Transverse colon (tissue), 4 donors: ENCODE measurements at regions not wholly inside any gene's neighbourhood (a gene's known extent, or its start where the extent isn't known, plus 50 kb on each side); places are given as distances from the start of the nearest gene placed in this dataset.
"Not testable (repeated sequence)": the region's sequence is repeated elsewhere in the genome, so short reads cannot be mapped to it uniquely, and the experiment has no call there.

Experiments used
- DNase-seq: peaks from one replicate; pipeline ENCODE4 v3.0.0-alpha.2; 2019
- H3K27ac ChIP-seq, 4 donors: fragments of 200-600 bp; sonication (generic); 2 replicates each; pipeline ENCODE4 v1.5.1; 2016 to 2018; ENCODE audit warnings: inconsistent platforms in 4 of 4
- H3K27me3 ChIP-seq: fragments of 200-600 bp; sonication (generic); 2 replicates; pipeline ENCODE4 v1.5.1; 2017; ENCODE audit warnings: inconsistent platforms
- H3K36me3 ChIP-seq, 4 donors: fragments of 200-600 bp; sonication (generic); 2 replicates each; pipeline ENCODE4 v1.5.1; 2017 to 2019; ENCODE audit warnings: inconsistent platforms in 4 of 4
- H3K4me1 ChIP-seq, 4 donors: fragments of 200-600 bp; sonication (generic); 2 replicates each; pipeline ENCODE4 v1.5.1; 2017 to 2020; ENCODE audit warnings: inconsistent platforms in 4 of 4
- H3K4me3 ChIP-seq, 4 donors: fragments of 200-600 bp; sonication (generic); 1 replicate in 1 of 4; 2 replicates in 3 of 4; pipeline versions ENCODE4 v1.5.1 to v1.6.1; 2017 to 2019; ENCODE audit warnings: inconsistent platforms in 4 of 4
- H3K9me3 ChIP-seq, 2 donors: fragments of 200-600 bp; sonication (generic); 2 replicates each; pipeline ENCODE4 v1.5.1; 2017 to 2019; ENCODE audit warnings: inconsistent platforms in 2 of 2
- EP300 ChIP-seq: sonication (generic); formaldehyde crosslinking; IDR thresholded peaks from one replicate; pipeline ENCODE4 v1.6.1; 2017; ENCODE audit warnings: antibody characterized with exemption, low read depth
- POLR2A ChIP-seq: fragments of 450-650 bp; IDR thresholded peaks from one replicate; pipeline ENCODE4 v1.6.1; 2016; ENCODE audit warnings: antibody characterized with exemption, mild to moderate bottlenecking, moderate library complexity
- POLR2AphosphoS5 ChIP-seq, 3 donors: sonication (generic); formaldehyde crosslinking; IDR thresholded peaks; one replicate each; pipeline ENCODE4 v1.6.1; 2016; ENCODE audit warnings: antibody characterized with exemption in 3 of 3
- WGBS, 2 donors: methylation state at CpG; one replicate each; pipeline ENCODE4 v1.1.5; 2018; ENCODE audit warnings: low coverage in 1 of 2; 5-methylcytosine and 5-hydroxymethylcytosine counted together
- in situ Hi-C, 4 donors: fragments of 200-750 bp; cut with MboI; loops; one replicate each; pipeline versions ENCODE4 v1.15.0 to v1.15.1; 2017; ENCODE audit warnings: low sequenced_read_pairs in 3 of 4, low pct_ligation_motif_present in 1 of 4, low pct_unique_long_range_greater_than_20kb in 1 of 4
- intact Hi-C: fragments of 100-400 bp; cut with DNase I; formaldehyde crosslinking; loops from one replicate; pipeline ENCODE4 v1.15.1; 2023; ENCODE audit warnings: low total_unique reads
- TF ChIP-seq, protein P1 (sequence below), 5 experiments: fragments of 200-600 bp in 3 of 5; fragments of 450-650 bp in 2 of 5; sonication (generic) in 3 of 5; IDR thresholded peaks; 1 replicate in 2 of 5; 2 replicates in 3 of 5; pipeline ENCODE4 v1.5.1; 2016 to 2017; ENCODE audit warnings: antibody characterized with exemption in 5 of 5, inconsistent platforms in 3 of 5, mild to moderate bottlenecking in 2 of 5, moderate library complexity in 1 of 5

DNA sequence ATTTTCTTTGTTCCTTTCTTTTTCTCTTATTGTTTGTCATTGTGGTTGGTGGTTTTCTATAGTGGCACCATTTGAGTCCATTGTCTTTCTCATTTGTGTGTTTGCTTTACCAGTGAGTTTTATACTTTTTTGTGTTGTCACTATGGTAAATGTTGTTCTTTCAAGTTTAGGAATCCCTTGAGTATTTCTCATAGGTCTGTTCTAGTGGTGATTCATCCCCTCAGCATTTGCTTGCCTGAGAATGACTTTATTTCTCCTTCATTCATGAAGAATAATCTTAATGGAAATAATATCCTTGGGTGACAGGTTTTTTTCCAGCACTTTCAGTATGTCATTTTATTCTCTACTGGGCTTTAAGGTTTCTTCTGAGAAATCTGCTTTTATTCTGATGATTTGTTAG is 209.2 kb upstream of the ASCC3 start:
- H3K27ac ChIP-seq, result no peak overlapping the region
- in situ Hi-C loops (no loop called here), intact Hi-C loops (no loop called here)
- H3K4me1 ChIP-seq, result no peaks in the 10 kb centered on the region
- H3K36me3 ChIP-seq, result no peaks in the 10 kb centered on the region
- no peak for DNase-seq
- H3K9me3 ChIP-seq, result peaks cover 0 to 4% of the 10 kb centered on the region in 2 donors
- H3K4me3 ChIP-seq, result no peak overlapping the region
- no peaks in the 10 kb centered on the region for H3K27me3 ChIP-seq
- TF ChIP-seq, protein P1, sequence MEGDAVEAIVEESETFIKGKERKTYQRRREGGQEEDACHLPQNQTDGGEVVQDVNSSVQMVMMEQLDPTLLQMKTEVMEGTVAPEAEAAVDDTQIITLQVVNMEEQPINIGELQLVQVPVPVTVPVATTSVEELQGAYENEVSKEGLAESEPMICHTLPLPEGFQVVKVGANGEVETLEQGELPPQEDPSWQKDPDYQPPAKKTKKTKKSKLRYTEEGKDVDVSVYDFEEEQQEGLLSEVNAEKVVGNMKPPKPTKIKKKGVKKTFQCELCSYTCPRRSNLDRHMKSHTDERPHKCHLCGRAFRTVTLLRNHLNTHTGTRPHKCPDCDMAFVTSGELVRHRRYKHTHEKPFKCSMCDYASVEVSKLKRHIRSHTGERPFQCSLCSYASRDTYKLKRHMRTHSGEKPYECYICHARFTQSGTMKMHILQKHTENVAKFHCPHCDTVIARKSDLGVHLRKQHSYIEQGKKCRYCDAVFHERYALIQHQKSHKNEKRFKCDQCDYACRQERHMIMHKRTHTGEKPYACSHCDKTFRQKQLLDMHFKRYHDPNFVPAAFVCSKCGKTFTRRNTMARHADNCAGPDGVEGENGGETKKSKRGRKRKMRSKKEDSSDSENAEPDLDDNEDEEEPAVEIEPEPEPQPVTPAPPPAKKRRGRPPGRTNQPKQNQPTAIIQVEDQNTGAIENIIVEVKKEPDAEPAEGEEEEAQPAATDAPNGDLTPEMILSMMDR (IDR thresholded peaks at IDR 0.05), result no peak
- TF ChIP-seq POLR2AphosphoS5 (IDR thresholded peaks at IDR 0.05), result no peak

GRCh38 chr6:101098605-101099004 is 217.5 kb upstream of the ASCC3 start:
- H3K36me3 ChIP-seq, H3K27ac ChIP-seq, in situ Hi-C loops, H3K27me3 ChIP-seq, H3K9me3 ChIP-seq, H3K4me3 ChIP-seq, H3K4me1 ChIP-seq, intact Hi-C loops, DNase-seq: not testable (repeated sequence)

- 57 to 58% methylated on average over 4 of the region's 4 CpGs for WGBS, 2 donors
- Histone ChIP-seq H3K27ac (no peak overlapping the region), H3K9me3 (peaks cover 0 to 4% of the 10 kb centered on the region in 2 donors), H3K36me3 (no peaks in the 10 kb centered on the region), H3K4me1 (no peaks in the 10 kb centered on the region), H3K4me3 (no peak overlapping the region), H3K27me3 (no peaks in the 10 kb centered on the region)
- TF ChIP-seq POLR2A, result no peak
- in situ Hi-C loops, result no loop called here
- DNase-seq, result no peak
- intact Hi-C loops, result no loop called here
Measured at GRCh38 chr6:101102702-101103101, 221.6 kb upstream of the ASCC3 start.

GRCh38 chr6:101108286-101108685 is 227.2 kb upstream of the ASCC3 start:
- intact Hi-C loops, result no loop called here
- Histone ChIP-seq H3K27ac (no peak overlapping the region), H3K9me3 (no peaks in the 10 kb centered on the region), H3K4me1 (no peaks in the 10 kb centered on the region), H3K36me3 (no peaks in the 10 kb centered on the region), H3K4me3 (no peak overlapping the region), H3K27me3 (no peaks in the 10 kb centered on the region)
- DNase-seq, result no peak
- in situ Hi-C loops, result no loop called here
- 74 to 79% methylated on average over 4 of the region's 4 CpGs for WGBS, 2 donors
- TF ChIP-seq EP300 (no peak), POLR2A (no peak), POLR2AphosphoS5 (IDR thresholded peaks at IDR 0.05) (no peak)
- TF ChIP-seq, protein P1 (IDR thresholded peaks at IDR 0.05), result no peak

DNA sequence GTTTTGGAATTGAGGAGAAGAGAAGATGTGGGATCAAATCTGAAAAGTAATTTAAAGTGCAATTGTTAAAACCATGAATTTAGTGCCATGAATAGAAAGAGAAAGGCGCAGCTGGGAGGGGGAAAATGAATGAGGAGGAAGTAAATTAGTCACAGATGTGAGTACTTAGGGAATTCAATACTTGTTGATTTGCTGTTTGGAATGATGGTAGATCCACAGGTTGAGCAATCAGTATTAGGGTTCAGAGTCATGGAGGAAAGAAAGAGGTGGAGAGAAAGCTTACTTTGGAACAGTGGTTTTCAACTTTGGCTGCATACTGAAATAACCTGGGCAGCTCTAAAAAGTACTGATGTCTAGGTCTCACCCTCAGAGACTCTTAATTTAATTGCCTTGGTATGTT is 229.7 kb upstream of the ASCC3 start:
- intact Hi-C loops, result no loop called here
- H3K27ac ChIP-seq, result no peak overlapping the region
- no peaks in the 10 kb centered on the region for H3K9me3 ChIP-seq
- no peaks in the 10 kb centered on the region for H3K36me3 ChIP-seq
- H3K4me3 ChIP-seq, result no peak overlapping the region
- TF ChIP-seq, protein P1 (IDR thresholded peaks at IDR 0.05), result no peak
- TF ChIP-seq EP300 (no peak), POLR2A (no peak), POLR2AphosphoS5 (IDR thresholded peaks at IDR 0.05) (no peak)
- in situ Hi-C loops, result no loop called here
- 82 to 86% methylated on average over 1 of the region's 1 CpG for WGBS, 2 donors
- no peaks in the 10 kb centered on the region for H3K4me1 ChIP-seq
- no peak for DNase-seq
- H3K27me3 ChIP-seq, result no peaks in the 10 kb centered on the region
